B cell (primary cell): ENCODE measurements at regions not wholly inside any gene's neighbourhood (a gene's known extent, or its start where the extent isn't known, plus 50 kb on each side); places are given as distances from the start of the nearest gene placed in this dataset.

Source experiments
- CTCF ChIP-seq: fragments of 200-600 bp; IDR thresholded peaks from one replicate; pipeline ENCODE4 v1.8.0; 2022; ENCODE audit warnings: antibody characterized with exemption, mild to moderate bottlenecking
- EZH2 ChIP-seq: IDR thresholded peaks from 2 replicates; pipeline ENCODE4 v1.6.1; 2012; ENCODE audit warnings: borderline replicate concordance, low read depth, mild to moderate bottlenecking, moderate library complexity, low read length; ENCODE audit not compliant: insufficient read depth, poor library complexity, severe bottlenecking

- TF ChIP-seq CTCF (no peak), EZH2 (no peak)
Observed at GRCh38 chr2:56685205-56685604, 501.4 kb downstream of the CCDC85A start.
